HEK293T (cell line): ENCODE measurements at regions not wholly inside any gene's neighbourhood (a gene's known extent, or its start where the extent isn't known, plus 50 kb on each side); places are given as distances from the start of the nearest gene placed in this dataset.

Experiments
- ELF4 ChIP-seq: fragments of 450-650 bp; IDR thresholded peaks from 2 replicates; pipeline ENCODE4 v1.6.1; 2017; ENCODE audit warnings: antibody characterized with exemption
- FOXA1 ChIP-seq: fragments of 450-650 bp; IDR thresholded peaks from 2 replicates; pipeline ENCODE4 v1.6.1; 2016; ENCODE audit warnings: mild to moderate bottlenecking
- FOXM1 ChIP-seq: fragments of 450-650 bp; IDR thresholded peaks from 2 replicates; pipeline ENCODE4 v1.6.1; 2017; ENCODE audit warnings: mild to moderate bottlenecking, borderline replicate concordance
- NFRKB ChIP-seq: fragments of 450-650 bp; IDR thresholded peaks from 2 replicates; pipeline ENCODE4 v1.6.1; 2016; ENCODE audit warnings: mild to moderate bottlenecking, moderate library complexity
- SP1 ChIP-seq: fragments of 450-650 bp; IDR thresholded peaks from 2 replicates; pipeline ENCODE4 v1.6.1; 2017
- SUZ12 ChIP-seq: fragments of 450-650 bp; IDR thresholded peaks from 2 replicates; pipeline ENCODE4 v1.6.1; 2016; ENCODE audit warnings: mild to moderate bottlenecking
- ZNF384 ChIP-seq: fragments of 450-650 bp; IDR thresholded peaks from 2 replicates; pipeline ENCODE4 v1.6.1; 2016

GRCh38 chr7:41108821-41109220 is 594.1 kb downstream of the INHBA start:
- TF ChIP-seq SP1 (no peak), ZNF384 (no peak), SUZ12 (no peak), FOXA1 (no peak), FOXM1 (no peak), NFRKB (no peak), ELF4 (no peak)
